Adrenal gland (tissue), 5 donors: ENCODE measurements at regions not wholly inside any gene's neighbourhood (a gene's known extent, or its start where the extent isn't known, plus 50 kb on each side); places are given as distances from the start of the nearest gene placed in this dataset.
A peak's percentile ranks its signal among the peaks of the same experiment; 100 is the strongest.

Experiments
- CTCF ChIP-seq, 6 experiments: fragments of 450-650 bp in 4 of 6; fragments of 200-600 bp in 2 of 6; sonication (generic) in 1 of 6; IDR thresholded peaks; 1 replicate in 5 of 6; 2 replicates in 1 of 6; pipeline versions ENCODE4 v1.5.1 to v1.8.0; 2016 to 2021; ENCODE audit warnings: antibody characterized with exemption in 6 of 6, mild to moderate bottlenecking in 2 of 6, moderate library complexity in 1 of 6
- POLR2A ChIP-seq, 2 donors: fragments of 450-650 bp; IDR thresholded peaks; one replicate each; pipeline ENCODE4 v1.6.1; 2017; ENCODE audit warnings: antibody characterized with exemption in 2 of 2, mild to moderate bottlenecking in 2 of 2, moderate library complexity in 1 of 2
- donor health status: DM: no; HTN: no; CAD: no.

GRCh38 chr9:73565833-73566465 lies 414.3 kb downstream of the ANXA1 start:
- peak in 5 of 6 experiments; percentile 7 to 39 (median 30) for TF ChIP-seq CTCF (IDR thresholded peaks at IDR 0.05)
- TF ChIP-seq POLR2A (IDR thresholded peaks at IDR 0.05) = no peak
